IMR-90 (cell line): ENCODE measurements at regions not wholly inside any gene's neighbourhood (a gene's known extent, or its start where the extent isn't known, plus 50 kb on each side); places are given as distances from the start of the nearest gene placed in this dataset.
A peak's percentile ranks its signal among the peaks of the same experiment; 100 is the strongest.

Source experiments
- BHLHE40 ChIP-seq: fragments of 150-350 bp; IDR thresholded peaks from 2 replicates; pipeline ENCODE4 v1.6.1; 2016; ENCODE audit warnings: mild to moderate bottlenecking, low read depth, low read length
- CEBPB ChIP-seq: IDR thresholded peaks from 2 replicates; pipeline ENCODE4 v1.6.1; 2012; ENCODE audit warnings: low read depth, low read length, improper control_type of control experiment
- CHD1 ChIP-seq: IDR thresholded peaks from 2 replicates; pipeline ENCODE4 v1.6.1; 2012; ENCODE audit warnings: low read depth, low read length, improper control_type of control experiment
- MAFK ChIP-seq: IDR thresholded peaks from 2 replicates; pipeline ENCODE4 v1.6.1; 2012; ENCODE audit warnings: low read depth, low read length, improper control_type of control experiment
- NFE2L2 ChIP-seq: fragments of 150-350 bp; IDR thresholded peaks from 2 replicates; pipeline ENCODE4 v1.6.1; 2016; ENCODE audit warnings: low read depth, mild to moderate bottlenecking, low read length
- POLR2A ChIP-seq: IDR thresholded peaks from 2 replicates; pipeline ENCODE4 v1.6.1; 2012; ENCODE audit warnings: mild to moderate bottlenecking, low read depth, low read length
- RCOR1 ChIP-seq: IDR thresholded peaks from 2 replicates; pipeline ENCODE4 v1.6.1; 2012; ENCODE audit warnings: mild to moderate bottlenecking, low read length, improper control_type of control experiment; ENCODE audit not compliant: insufficient replicate concordance
- TF ChIP-seq, protein P1 (sequence below): conservative IDR thresholded peaks from 2 replicates; pipeline ENCODE4 v1.5.1; 2012; ENCODE audit warnings: mild to moderate bottlenecking, low read depth, low read length, improper control_type of control experiment
- TF ChIP-seq, protein P2 (sequence below): fragments of 150-350 bp; IDR thresholded peaks from 2 replicates; pipeline ENCODE4 v1.6.1; 2017; ENCODE audit warnings: mild to moderate bottlenecking, antibody characterized with exemption, low read length, low read depth
- TF ChIP-seq, protein P3 (sequence below): fragments of 150-350 bp; IDR thresholded peaks from 2 replicates; pipeline ENCODE4 v1.6.1; 2016; ENCODE audit warnings: low read depth, mild to moderate bottlenecking, low read length, moderate library complexity, borderline replicate concordance

DNA sequence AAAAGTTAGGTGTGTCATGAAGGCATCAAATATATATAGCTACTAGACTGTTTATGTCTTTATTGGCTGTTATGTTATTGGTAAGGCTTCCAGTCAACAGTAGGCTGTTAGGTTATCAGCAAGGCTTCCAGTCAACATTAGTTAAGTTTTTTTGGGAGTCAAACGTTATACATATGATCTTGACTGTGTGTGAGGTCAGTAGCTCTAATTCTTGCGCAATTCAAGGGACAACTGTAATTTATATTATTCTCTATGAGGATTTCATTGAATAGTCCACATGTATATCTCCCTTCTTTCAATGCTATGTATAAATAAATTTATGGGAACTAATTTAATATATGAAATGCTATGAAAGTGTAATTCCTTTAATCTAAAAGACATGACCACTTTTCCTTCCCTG is 757.5 kb upstream of the TMEFF2 start:
- TF ChIP-seq, protein P1, sequence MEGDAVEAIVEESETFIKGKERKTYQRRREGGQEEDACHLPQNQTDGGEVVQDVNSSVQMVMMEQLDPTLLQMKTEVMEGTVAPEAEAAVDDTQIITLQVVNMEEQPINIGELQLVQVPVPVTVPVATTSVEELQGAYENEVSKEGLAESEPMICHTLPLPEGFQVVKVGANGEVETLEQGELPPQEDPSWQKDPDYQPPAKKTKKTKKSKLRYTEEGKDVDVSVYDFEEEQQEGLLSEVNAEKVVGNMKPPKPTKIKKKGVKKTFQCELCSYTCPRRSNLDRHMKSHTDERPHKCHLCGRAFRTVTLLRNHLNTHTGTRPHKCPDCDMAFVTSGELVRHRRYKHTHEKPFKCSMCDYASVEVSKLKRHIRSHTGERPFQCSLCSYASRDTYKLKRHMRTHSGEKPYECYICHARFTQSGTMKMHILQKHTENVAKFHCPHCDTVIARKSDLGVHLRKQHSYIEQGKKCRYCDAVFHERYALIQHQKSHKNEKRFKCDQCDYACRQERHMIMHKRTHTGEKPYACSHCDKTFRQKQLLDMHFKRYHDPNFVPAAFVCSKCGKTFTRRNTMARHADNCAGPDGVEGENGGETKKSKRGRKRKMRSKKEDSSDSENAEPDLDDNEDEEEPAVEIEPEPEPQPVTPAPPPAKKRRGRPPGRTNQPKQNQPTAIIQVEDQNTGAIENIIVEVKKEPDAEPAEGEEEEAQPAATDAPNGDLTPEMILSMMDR: no peak
- TF ChIP-seq, protein P2, sequence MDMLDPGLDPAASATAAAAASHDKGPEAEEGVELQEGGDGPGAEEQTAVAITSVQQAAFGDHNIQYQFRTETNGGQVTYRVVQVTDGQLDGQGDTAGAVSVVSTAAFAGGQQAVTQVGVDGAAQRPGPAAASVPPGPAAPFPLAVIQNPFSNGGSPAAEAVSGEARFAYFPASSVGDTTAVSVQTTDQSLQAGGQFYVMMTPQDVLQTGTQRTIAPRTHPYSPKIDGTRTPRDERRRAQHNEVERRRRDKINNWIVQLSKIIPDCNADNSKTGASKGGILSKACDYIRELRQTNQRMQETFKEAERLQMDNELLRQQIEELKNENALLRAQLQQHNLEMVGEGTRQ: no peak
- no peak for TF ChIP-seq MAFK
- TF ChIP-seq POLR2A: no peak
- no peak for TF ChIP-seq RCOR1
- no peak for TF ChIP-seq NFE2L2
- TF ChIP-seq BHLHE40: no peak
- peak; percentile 71 for TF ChIP-seq CEBPB
- TF ChIP-seq, protein P3, sequence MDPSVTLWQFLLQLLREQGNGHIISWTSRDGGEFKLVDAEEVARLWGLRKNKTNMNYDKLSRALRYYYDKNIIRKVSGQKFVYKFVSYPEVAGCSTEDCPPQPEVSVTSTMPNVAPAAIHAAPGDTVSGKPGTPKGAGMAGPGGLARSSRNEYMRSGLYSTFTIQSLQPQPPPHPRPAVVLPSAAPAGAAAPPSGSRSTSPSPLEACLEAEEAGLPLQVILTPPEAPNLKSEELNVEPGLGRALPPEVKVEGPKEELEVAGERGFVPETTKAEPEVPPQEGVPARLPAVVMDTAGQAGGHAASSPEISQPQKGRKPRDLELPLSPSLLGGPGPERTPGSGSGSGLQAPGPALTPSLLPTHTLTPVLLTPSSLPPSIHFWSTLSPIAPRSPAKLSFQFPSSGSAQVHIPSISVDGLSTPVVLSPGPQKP: no peak
- no peak for TF ChIP-seq CHD1
